ENCODE measurements at regions not wholly inside any gene's neighbourhood (a gene's known extent, or its start where the extent isn't known, plus 50 kb on each side); places are given as distances from the start of the nearest gene placed in this dataset.
"Not testable (repeated sequence)": the region's sequence is repeated elsewhere in the genome, so short reads cannot be mapped to it uniquely, and the experiment has no call there.

DNA sequence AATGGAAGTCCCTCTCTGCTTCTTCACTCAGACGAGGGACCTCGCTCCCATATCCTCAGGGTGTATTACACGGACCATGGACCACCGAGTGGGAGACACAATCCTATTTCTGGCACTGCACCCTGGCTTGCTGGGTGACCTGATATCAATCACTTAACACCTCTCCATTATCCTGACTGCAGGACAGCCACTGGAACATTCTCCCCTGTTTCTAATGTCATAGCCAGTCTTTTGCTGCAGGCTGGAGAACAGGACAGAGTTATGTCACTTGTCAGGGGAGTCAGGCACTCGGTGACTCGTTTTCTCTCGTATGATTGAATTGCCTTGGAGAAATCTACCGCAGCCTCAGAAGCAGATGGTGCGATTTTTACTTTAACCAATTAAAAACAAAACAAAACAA is 219.1 kb upstream of the IGFBP7 start:
- no peak for DNase-seq (ENCODE audit: low spot score)

GRCh38 chr4:57324673-57325307 is 214.6 kb upstream of the IGFBP7 start:
- no peak for DNase-seq (ENCODE audit: low spot score)

- DNase-seq (ENCODE audit: low spot score): no peak
These were observed 210.7 kb upstream of the IGFBP7 start for GRCh38 chr4:57320849-57321248.

DNA sequence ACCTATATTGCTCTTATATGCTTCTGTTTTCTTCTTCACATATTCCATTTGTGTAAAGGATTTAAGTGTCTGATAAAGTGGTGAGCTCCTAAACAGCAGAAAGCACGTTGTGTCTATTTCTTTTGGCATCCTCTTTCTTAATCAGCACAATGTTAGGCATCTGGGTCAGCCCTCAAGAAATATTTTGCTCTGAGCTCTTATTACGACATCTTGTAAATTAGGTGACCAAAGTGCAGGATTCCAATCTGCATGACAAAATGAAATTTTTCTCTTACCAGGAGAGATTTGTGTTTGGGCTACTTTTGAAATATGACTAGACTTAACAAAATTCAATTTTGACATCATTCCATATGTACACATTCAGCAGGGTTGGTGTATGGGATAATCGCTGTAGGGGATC is 210.0 kb upstream of the IGFBP7 start:
- DNase-seq (ENCODE audit: low spot score): no peak

- DNase-seq (ENCODE audit: low spot score): no peak
These were observed 208.5 kb upstream of the IGFBP7 start for GRCh38 chr4:57318703-57319102.

GRCh38 chr4:57314636-57315035 is 204.5 kb upstream of the IGFBP7 start:
- DNase-seq (ENCODE audit: low spot score): no peak

- no peak for DNase-seq (ENCODE audit: low spot score)
These were observed 202.1 kb upstream of the IGFBP7 start for GRCh38 chr4:57312296-57312695.

GRCh38 chr4:57309658-57310057 is 199.5 kb upstream of the IGFBP7 start:
- DNase-seq (ENCODE audit: low spot score): no peak

GRCh38 chr4:57308301-57308700 is 198.1 kb upstream of the IGFBP7 start:
- no peak for DNase-seq (ENCODE audit: low spot score)

DNA sequence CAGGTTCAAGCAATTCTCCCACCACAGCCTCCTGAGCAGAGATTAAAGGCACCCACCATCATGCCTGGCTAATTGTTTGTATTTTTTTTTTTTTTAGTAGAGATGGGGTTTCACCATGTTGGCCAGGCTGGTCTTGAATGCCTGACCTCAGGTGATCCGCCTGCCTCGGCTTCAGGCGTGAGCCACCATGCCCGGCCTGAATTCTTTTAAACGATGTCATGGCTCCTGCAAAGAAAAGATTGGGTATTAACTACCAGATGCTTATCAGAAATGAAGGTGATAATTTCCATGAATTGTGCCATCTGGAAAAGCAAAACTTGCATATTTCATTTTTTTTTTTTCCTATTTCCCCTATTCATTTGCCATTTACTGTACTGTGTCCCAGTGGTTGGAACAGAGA is 195.7 kb upstream of the IGFBP7 start:
- DNase-seq (ENCODE audit: low spot score): no peak

DNA sequence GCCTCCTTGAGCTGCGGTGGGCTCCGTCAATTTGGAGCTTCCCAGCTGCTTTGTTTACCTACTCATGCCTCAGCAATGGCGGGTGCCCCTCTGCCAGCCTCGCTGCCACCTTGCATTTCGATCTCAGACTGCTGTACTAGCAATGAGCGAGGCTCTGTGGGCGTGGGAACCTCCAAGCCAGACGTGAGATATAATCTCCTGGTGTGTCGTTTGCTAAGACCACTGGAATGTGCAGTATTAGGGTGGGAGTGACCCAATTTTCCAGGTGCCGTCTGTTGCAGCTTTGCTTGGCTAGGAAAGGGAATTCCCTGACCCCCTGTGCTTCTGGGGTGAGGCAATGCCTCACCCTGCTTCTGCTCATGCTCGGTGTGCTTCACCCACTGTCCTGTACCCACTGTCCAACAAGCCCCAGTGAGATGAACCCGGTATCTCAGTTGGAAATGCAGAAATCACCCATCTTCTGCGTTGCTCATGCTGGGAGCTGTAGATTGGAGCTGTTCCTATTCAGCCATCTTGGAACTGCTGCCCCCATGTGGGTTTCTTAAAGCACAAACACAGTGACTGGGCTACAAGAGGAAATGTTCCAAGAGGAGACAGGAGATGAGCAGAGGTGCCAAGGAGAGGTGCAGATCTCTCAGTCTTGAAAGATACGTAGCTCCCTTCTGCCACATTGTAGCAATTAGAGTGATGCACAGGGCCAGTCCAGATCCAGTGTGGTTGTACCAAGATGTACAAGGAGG is 193.0 kb upstream of the IGFBP7 start:
- no peak for DNase-seq (ENCODE audit: low spot score)

- not testable (repeated sequence) for DNase-seq (ENCODE audit: low spot score)
These were observed 190.1 kb upstream of the IGFBP7 start for GRCh38 chr4:57300300-57300699.

GRCh38 chr4:57291911-57292310 is 181.7 kb upstream of the IGFBP7 start:
- DNase-seq (ENCODE audit: low spot score): no peak

DNA sequence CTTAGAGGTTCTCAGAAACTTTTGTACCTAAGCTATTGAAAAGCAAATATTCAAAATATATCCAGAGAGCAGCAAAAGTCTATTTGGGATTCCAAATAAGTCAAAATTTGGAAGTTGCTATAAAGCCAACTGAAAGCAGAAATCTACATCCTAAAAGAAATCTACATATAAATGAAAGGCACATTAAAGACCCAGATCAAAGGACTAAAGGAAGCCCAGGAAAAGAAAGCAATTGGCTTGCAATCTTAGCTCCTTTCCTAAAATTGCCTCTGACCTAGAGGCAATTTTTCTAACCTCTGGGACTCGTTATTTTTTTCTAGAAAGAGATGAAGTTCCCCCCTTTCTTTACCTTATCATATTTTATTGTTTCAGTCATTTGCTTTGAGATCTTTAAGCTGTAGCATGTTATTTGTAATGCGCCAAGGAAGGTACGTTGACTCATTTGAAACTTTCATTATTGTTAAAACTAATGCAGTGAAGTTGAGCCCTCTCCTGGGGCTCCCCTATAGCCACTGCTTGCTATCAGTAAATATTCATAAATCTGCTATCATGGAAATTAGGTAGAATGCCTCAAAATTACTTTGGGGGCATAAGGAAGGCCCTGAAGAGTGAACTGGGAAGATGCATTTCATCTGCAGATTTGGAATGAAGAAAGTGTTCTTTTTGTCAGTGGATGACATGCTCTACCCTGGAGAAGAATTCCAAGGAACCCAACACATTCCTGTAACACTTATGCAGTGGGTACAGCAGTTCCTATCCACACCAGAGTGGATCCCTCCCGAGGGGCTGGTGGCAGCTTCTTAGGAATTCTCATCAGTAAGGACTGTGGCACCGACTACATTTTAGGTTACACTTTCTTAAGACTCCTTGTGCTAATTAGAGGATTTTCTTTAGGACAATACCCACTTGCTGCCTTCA is 177.8 kb upstream of the IGFBP7 start:
- DNase-seq (ENCODE audit: low spot score): no peak

GRCh38 chr4:57282933-57283310 is 172.7 kb upstream of the IGFBP7 start:
- DNase-seq (ENCODE audit: low spot score): no peak

- DNase-seq (ENCODE audit: low spot score): no peak
These were observed 170.3 kb upstream of the IGFBP7 start for GRCh38 chr4:57280481-57280880.

DNA sequence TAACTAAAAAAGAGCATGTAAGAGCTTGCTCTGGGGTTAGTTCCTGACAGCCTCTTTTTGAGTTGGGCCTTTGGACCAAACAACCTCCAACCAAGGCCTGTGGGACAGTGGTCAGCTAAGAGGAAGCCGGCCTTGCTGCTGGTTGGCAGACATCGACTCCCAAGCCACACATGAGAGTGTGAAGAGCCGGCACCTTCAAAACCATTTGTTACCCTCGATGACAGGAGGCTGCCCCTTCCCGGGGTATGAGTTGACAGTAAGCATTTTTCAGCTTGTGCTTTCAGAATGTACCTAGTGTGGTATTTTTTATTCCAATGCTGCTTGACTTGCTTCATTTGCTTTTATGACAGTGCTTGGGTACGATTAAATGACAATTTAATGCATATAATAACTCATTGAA is 168.6 kb upstream of the IGFBP7 start:
- DNase-seq (ENCODE audit: low spot score): no peak

GRCh38 chr4:57274082-57274481 is 163.9 kb upstream of the IGFBP7 start:
- no peak for DNase-seq (ENCODE audit: low spot score)

GRCh38 chr4:57270346-57270745 is 160.2 kb upstream of the IGFBP7 start:
- no peak for DNase-seq (ENCODE audit: low spot score)

- no peak for DNase-seq (ENCODE audit: low spot score)
These were observed 155.8 kb upstream of the IGFBP7 start for GRCh38 chr4:57265831-57266582.

DNA sequence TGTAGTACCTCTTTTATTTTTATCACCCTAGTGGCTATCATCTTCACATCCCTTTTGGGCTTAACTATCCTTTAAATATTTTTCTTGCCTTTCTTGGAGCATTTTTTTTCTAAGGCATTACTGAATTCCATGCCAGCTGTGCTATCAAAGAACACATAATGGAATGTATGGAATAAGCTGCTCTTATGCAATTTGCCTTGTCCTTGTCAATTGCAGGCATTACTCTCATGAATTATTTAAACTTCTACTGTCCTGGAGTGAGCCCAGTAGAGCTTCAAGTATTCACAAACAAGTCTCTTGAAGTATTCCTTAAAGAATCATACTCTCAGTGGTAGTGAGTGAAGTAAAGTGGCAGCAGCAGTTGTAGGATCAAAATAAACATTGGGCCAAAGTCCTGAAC is 144.6 kb upstream of the IGFBP7 start:
- no peak for DNase-seq (ENCODE audit: low spot score)

GRCh38 chr4:57249083-57249482 is 138.9 kb upstream of the IGFBP7 start:
- DNase-seq (ENCODE audit: low spot score): peak; percentile 4

Measured in RKO (cell line).